GM12878 (cell line): ENCODE measurements at regions not wholly inside any gene's neighbourhood (a gene's known extent, or its start where the extent isn't known, plus 50 kb on each side); places are given as distances from the start of the nearest gene placed in this dataset.

Experiments
- ATAC-seq: fragments of 200-7000 bp; cut with Tn5 transposase; 3 replicates; pipeline ENCODE4 v1.9.1; 2020; ENCODE audit warnings: mild to moderate bottlenecking, moderate library complexity
- BruUV-seq: library from RNA; stranded (reverse); fragments of 400-500 nt; replicated peaks from 2 replicates; lab custom pipeline; 2021; lab: Mats Ljungman, UMichigan
- CTCF ChIA-PET: fragments of 300-600 bp; sonication (Branson Sonifier 250); formaldehyde crosslinking; extraction: SDS; loops from one replicate; lab custom pipeline; 2021; ENCODE audit warnings: inconsistent platforms; lab: Yijun Ruan, JAX
- POLR2A ChIA-PET: fragments of 350-600 bp; formaldehyde crosslinking; extraction: SDS; loops from one replicate; lab custom pipeline; 2021; ENCODE audit warnings: inconsistent platforms; lab: Charles Lee
- RAD21 ChIA-PET: fragments of 300-600 bp; sonication (Branson Sonifier 250); formaldehyde crosslinking; loops from one replicate; lab custom pipeline; 2023; ENCODE audit warnings: antibody characterized with exemption; ENCODE audit not compliant: unreplicated experiment; lab: Charles Lee
- SMC1A ChIA-PET: fragments of 300-600 bp; sonication (Branson Sonifier 250); formaldehyde crosslinking; loops from one replicate; lab custom pipeline; 2023; ENCODE audit not compliant: unreplicated experiment, uncharacterized antibody; lab: Charles Lee
- DNase-seq: peaks from one replicate; pipeline ENCODE4 v3.0.0-alpha.2; 2011; ENCODE audit warnings: low read depth, low spot score
- FAIRE-seq: peaks from 3 replicates; lab custom pipeline; 2011; peaks lifted over from hg19 to GRCh38; lab: Jason Lieb, UNC
- H2AFZ ChIP-seq: 2 replicates; pipeline ENCODE4 v1.6.0; 2011; ENCODE audit warnings: low read depth, low read length, control low read depth; ENCODE audit not compliant: control insufficient read depth
- H3K27ac ChIP-seq: 2 replicates; pipeline ENCODE4 v1.5.1; 2011; ENCODE audit warnings: control low read depth; ENCODE audit not compliant: control insufficient read depth, insufficient read depth
- H3K27me3 ChIP-seq, 2 experiments: replicated peaks in 1 of 2; 2 replicates each; pipeline versions ENCODE4 v1.6.0 to v1.6.1; 2011; ENCODE audit warnings: low read length in 1 of 2; ENCODE audit not compliant: control insufficient read depth in 2 of 2, insufficient read depth in 2 of 2
- H3K36me3 ChIP-seq, 2 experiments: 2 replicates each; pipeline ENCODE4 v1.5.1; 2011; ENCODE audit warnings: low read length in 1 of 2; ENCODE audit not compliant: control insufficient read depth in 2 of 2, insufficient read depth in 2 of 2
- H3K4me1 ChIP-seq: 2 replicates; pipeline ENCODE4 v1.6.1; 2011; ENCODE audit warnings: mild to moderate bottlenecking, low read length, moderate library complexity, mixed read lengths; ENCODE audit not compliant: control insufficient read depth, insufficient read depth
- H3K4me2 ChIP-seq: 2 replicates; pipeline ENCODE4 v1.6.0; 2011; ENCODE audit warnings: control low read depth; ENCODE audit not compliant: control insufficient read depth, insufficient read depth
- H3K4me3 ChIP-seq: fragments of 200-600 bp; sonication (generic); 2 replicates; pipeline ENCODE4 v1.5.1; 2016
- H3K79me2 ChIP-seq: 2 replicates; pipeline ENCODE4 v1.6.0; 2011; ENCODE audit warnings: low read length; ENCODE audit not compliant: control insufficient read depth, insufficient read depth
- H3K9ac ChIP-seq: 2 replicates; pipeline ENCODE4 v1.8.0; 2011; ENCODE audit warnings: low read length, control low read depth, mixed read lengths; ENCODE audit not compliant: control insufficient read depth, insufficient read depth
- H3K9me3 ChIP-seq: replicated peaks from 3 replicates; pipeline ENCODE4 v1.5.1; 2011; ENCODE audit warnings: mild to moderate bottlenecking, low read length; ENCODE audit not compliant: control insufficient read depth, insufficient read depth
- H4K20me1 ChIP-seq: 2 replicates; pipeline ENCODE4 v1.6.0; 2011; ENCODE audit not compliant: control insufficient read depth, insufficient read depth
- FOS ChIP-seq: IDR thresholded peaks from 3 replicates; pipeline ENCODE4 v1.6.1; 2011; ENCODE audit warnings: borderline replicate concordance; ENCODE audit not compliant: insufficient read length; ENCODE audit errors: extremely low read depth
- GATAD2B ChIP-seq: fragments of 450-650 bp; conservative IDR thresholded peaks from 2 replicates; pipeline ENCODE4 v1.6.1; 2017; ENCODE audit warnings: low read depth, mild to moderate bottlenecking, moderate library complexity
- MYB ChIP-seq: fragments of 150-350 bp; IDR thresholded peaks from 2 replicates; pipeline ENCODE4 v1.6.1; 2014; ENCODE audit warnings: mild to moderate bottlenecking, low read depth, low read length, borderline replicate concordance
- PML ChIP-seq: IDR thresholded peaks from 2 replicates; pipeline ENCODE4 v1.6.1; 2012; ENCODE audit warnings: low read length, inconsistent platforms
- RB1 ChIP-seq: fragments of 450-650 bp; formaldehyde crosslinking; IDR thresholded peaks from 2 replicates; pipeline ENCODE4 v1.6.1; 2017; ENCODE audit warnings: mild to moderate bottlenecking, borderline replicate concordance
- ZNF24 ChIP-seq: fragments of 450-650 bp; IDR thresholded peaks from 2 replicates; pipeline ENCODE4 v1.6.1; 2017; ENCODE audit warnings: antibody characterized with exemption, mild to moderate bottlenecking
- in situ Hi-C: fragments of 300-500 bp; cut with MboI; formaldehyde crosslinking; loops from 9 replicates; pipeline ENCODE4 v1.14.3; 2018; ENCODE audit warnings: mixed read lengths
- intact Hi-C: fragments of 100-400 bp; cut with micrococcal nuclease; formaldehyde crosslinking; loops from one replicate; pipeline ENCODE4 v1.14.2; 2022; ENCODE audit not compliant: unreplicated experiment
- TF ChIP-seq, protein P1 (sequence below): IDR thresholded peaks from 2 replicates; pipeline ENCODE4 v1.6.1; 2012; ENCODE audit warnings: improper control_type of control experiment, low read depth, low read length; ENCODE audit not compliant: insufficient replicate concordance

DNA sequence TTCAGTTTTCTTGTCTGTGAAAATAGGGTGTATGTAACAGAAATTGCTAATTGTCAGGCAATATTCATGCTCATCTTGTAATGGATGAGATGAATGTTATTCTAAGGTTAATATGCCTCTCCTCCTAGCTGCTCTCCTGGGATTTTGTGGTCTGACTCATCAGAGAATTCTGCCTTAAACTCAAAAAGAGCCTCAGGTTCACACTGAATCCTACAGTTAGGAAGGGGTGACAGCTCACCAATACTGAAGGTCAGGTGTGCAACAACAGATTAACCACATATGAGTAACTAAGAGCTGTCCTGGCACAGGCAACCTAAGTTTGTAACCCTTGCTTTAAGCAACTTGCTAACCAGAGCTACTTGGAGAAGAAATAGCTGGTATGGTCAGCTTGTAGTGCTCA is 197.7 kb downstream of the SPATA18 start:
- no peak for DNase-seq
- no peak overlapping the region for H2AFZ ChIP-seq
- BruUV-seq = no TSS peak
- H3K27me3 ChIP-seq = no peaks in the 10 kb centered on the region
- no peak overlapping the region for H3K4me3 ChIP-seq
- H4K20me1 ChIP-seq = no peaks in the 10 kb centered on the region
- ChIA-PET CTCF (no interaction called here), RAD21 (interaction anchor here (0.7 kb wide), 1 partner anchor 342 kb away, joined by 3 read pairs; no protein-coding TSS in a partner anchor), SMC1A (no interaction called here), POLR2A (no interaction called here)
- H3K27ac ChIP-seq = no peak overlapping the region
- H3K4me1 ChIP-seq = no peaks in the 10 kb centered on the region
- no peaks in the 10 kb centered on the region; the same call in 2 of the 3 replicates for H3K9me3 ChIP-seq
- no peak for ATAC-seq
- H3K79me2 ChIP-seq = no peaks in the 10 kb centered on the region
- TF ChIP-seq ZNF24 (no peak), FOS (no peak), MYB (no peak), PML (no peak), RB1 (no peak), GATAD2B (no peak)
- TF ChIP-seq, protein P1, sequence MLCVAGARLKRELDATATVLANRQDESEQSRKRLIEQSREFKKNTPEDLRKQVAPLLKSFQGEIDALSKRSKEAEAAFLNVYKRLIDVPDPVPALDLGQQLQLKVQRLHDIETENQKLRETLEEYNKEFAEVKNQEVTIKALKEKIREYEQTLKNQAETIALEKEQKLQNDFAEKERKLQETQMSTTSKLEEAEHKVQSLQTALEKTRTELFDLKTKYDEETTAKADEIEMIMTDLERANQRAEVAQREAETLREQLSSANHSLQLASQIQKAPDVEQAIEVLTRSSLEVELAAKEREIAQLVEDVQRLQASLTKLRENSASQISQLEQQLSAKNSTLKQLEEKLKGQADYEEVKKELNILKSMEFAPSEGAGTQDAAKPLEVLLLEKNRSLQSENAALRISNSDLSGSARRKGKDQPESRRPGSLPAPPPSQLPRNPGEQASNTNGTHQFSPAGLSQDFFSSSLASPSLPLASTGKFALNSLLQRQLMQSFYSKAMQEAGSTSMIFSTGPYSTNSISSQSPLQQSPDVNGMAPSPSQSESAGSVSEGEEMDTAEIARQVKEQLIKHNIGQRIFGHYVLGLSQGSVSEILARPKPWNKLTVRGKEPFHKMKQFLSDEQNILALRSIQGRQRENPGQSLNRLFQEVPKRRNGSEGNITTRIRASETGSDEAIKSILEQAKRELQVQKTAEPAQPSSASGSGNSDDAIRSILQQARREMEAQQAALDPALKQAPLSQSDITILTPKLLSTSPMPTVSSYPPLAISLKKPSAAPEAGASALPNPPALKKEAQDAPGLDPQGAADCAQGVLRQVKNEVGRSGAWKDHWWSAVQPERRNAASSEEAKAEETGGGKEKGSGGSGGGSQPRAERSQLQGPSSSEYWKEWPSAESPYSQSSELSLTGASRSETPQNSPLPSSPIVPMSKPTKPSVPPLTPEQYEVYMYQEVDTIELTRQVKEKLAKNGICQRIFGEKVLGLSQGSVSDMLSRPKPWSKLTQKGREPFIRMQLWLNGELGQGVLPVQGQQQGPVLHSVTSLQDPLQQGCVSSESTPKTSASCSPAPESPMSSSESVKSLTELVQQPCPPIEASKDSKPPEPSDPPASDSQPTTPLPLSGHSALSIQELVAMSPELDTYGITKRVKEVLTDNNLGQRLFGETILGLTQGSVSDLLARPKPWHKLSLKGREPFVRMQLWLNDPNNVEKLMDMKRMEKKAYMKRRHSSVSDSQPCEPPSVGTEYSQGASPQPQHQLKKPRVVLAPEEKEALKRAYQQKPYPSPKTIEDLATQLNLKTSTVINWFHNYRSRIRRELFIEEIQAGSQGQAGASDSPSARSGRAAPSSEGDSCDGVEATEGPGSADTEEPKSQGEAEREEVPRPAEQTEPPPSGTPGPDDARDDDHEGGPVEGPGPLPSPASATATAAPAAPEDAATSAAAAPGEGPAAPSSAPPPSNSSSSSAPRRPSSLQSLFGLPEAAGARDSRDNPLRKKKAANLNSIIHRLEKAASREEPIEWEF = no peak
- H3K36me3 ChIP-seq = no peaks in the 10 kb centered on the region
- FAIRE-seq = no peak
- H3K9ac ChIP-seq = no peak overlapping the region
- intact Hi-C loops (no loop called here), in situ Hi-C loops (no loop called here)
- no peak overlapping the region for H3K4me2 ChIP-seq
